CD4-positive, alpha-beta T cell treated with Interleukin-10 for 1 hour (primary cell): ENCODE measurements at regions not wholly inside any gene's neighbourhood (a gene's known extent, or its start where the extent isn't known, plus 50 kb on each side); places are given as distances from the start of the nearest gene placed in this dataset.

Source experiments
- DNase-seq: peaks from one replicate; pipeline ENCODE4 v3.0.0-alpha.2; 2020

GRCh38 chr20:24376311-24377099 is 92.9 kb upstream of the SYNDIG1 start:
- DNase-seq: no peak

- no peak for DNase-seq
These were observed 96.1 kb upstream of the SYNDIG1 start for GRCh38 chr20:24373372-24373771.

- DNase-seq: no peak
These were observed 98.3 kb upstream of the SYNDIG1 start for GRCh38 chr20:24370911-24371695.

DNA sequence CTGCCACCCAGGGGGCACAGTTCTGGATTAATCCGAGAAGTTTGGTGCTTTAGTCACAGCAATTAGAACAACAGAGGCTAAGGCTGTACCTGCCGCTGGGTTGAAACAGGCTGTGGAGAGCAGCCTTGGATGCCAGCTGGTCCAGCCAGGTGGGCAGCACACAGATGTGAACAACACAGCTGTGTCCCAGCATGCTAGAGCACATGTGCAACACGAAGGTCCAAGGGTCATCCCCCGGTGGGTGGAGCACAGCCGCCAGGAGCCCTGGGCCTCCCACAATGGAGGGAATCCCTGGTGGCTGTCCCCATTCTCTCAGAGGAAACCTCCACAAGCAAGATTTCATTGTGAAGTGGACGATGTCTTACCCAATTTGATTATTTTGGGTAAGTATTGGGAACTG is 99.2 kb upstream of the SYNDIG1 start:
- no peak for DNase-seq

- DNase-seq: no peak
These were observed 101.2 kb upstream of the SYNDIG1 start for GRCh38 chr20:24368253-24368652.

DNA sequence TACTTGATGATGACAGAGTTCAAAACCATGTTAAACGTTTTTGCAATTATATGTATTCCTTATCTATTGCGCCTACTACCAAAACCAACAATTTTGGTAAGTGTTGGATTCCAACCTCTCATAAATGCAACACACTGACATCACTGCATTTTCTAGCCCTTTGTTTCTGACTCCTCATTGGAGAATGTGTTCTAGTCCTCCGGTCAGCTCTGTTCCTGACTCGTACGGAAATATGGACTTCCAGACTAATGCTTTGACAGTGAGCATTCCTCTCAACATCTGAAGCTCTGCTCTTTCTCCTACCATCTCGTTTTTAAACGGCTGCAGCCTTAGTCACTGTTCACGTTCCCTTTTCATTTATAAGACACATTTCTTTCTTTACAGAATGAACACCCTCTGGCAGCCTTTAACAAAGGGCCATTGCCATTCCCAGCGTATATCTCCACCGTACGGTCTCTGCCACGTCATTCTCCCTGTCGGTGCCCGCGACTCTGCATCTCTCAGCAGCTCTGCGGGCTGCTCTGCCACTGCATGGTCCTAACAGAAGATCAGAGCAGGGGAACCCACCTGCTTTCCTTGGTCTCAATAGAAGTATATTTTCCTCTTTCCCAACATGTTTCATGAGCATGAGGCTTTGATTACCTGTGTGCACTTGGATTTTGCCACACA is 103.0 kb upstream of the SYNDIG1 start:
- no peak for DNase-seq

DNA sequence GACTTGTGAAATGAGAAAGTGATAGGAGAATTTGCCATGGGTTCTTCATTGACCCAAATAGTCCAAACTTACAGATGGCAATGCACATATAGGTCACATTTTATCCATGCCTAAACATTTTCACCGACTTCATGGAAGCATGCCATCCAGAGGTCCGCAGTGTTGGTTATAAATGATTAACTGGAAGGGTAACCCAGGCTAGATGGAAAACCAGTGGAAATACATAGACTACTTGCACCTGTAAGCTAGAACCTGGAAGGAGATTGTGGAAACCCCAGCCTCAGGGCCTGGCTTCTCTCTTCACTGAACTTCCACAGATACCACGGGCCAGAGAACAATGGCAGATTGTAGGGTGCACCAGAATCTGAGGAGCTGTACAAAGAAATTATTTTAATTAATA is 103.8 kb upstream of the SYNDIG1 start:
- no peak for DNase-seq

DNA sequence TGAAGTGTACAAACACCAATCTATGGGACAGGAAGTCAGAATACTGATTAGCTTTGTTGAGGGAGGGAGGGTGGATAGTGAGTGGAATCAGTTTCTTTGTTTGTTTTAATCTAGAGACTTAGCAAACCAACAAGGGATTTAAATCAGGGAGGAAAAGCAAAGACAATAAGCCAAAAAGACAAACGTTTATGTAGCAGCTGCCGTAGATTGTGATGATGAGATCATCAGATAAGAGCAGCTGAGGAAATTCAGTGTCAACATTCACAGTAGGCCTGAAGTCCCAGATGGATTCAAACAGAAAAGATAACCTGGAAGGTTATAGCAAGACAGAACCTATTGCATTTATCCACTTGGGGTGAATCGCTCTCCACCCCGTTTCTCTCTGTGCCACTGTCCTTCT is 104.9 kb upstream of the SYNDIG1 start:
- no peak for DNase-seq

- DNase-seq: no peak
These were observed 106.4 kb upstream of the SYNDIG1 start for GRCh38 chr20:24363031-24363430.

GRCh38 chr20:24362080-24362479 is 107.3 kb upstream of the SYNDIG1 start:
- no peak for DNase-seq

GRCh38 chr20:24361541-24361940 is 107.9 kb upstream of the SYNDIG1 start:
- no peak for DNase-seq

- no peak for DNase-seq
These were observed 108.9 kb upstream of the SYNDIG1 start for GRCh38 chr20:24360531-24360930.

DNA sequence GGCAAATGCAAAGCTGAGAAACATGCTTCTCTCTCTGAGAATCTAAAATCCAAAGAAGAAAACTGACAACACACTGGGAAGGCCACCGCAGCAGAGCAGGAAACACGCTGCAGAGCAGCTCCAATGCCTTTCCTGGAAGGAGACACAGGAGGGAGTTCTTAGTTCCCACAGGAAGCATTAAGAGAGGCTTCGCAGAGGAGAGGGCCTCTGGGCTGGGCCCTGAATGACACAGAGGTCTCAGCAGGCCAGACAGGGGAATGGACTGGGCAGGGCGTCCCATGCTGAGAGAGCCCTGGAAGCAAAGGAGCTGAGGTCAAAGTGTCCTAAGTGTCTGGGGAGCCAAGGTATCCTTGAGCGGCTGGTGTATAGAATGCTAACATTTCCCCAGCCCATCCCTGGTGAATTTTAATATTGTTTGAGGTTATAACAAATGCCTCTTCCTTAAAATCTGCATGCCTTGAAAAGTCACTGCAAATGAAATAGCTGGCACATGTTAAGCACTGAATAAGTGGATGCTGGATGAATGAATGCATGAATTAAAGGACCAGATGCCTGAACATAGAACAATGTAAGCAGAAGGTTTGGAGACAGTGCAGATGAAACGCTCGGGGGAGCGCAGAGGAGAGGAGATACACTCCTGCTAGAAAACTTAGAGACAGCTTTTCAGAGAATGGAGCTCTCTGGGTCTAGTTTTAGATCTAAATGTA is 110.0 kb upstream of the SYNDIG1 start:
- DNase-seq: no peak

DNA sequence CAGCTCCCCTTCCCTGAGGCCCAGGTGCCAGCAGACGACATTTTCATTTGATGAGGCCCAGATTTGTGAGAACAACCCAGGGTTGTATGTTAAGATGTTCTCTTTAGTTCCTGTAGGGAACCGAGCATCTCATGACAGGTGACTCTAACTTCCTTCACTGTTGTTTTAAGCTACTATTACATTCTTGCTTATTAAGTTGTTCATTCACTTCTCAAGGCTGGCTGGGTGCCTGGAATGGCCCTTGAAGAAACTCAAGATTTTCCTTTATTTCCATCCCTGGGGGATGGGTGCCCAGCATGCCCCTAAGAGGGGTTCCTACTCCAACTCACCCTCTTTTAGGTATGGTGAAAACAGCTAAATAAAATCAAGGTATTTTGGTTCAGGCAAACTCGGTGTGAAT is 111.5 kb upstream of the SYNDIG1 start:
- no peak for DNase-seq

DNA sequence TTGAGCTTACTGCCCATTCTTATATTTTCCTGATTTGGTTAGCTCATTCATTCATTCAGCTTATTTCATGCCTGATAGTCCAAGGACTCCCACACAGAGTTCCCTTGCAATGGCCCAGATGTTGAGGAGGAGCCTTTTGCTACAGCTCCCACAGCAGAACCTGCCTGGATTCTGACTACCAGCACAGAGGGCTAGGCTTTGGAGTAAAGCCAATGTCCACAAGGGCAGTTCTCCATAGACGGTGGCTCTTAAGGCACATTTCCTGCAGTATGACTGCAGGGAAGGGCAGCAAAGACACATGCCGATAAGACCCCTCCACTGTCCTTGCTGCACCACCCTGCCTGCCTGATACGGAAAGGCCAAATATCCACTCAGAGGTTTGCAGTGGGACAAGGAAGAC is 112.3 kb upstream of the SYNDIG1 start:
- DNase-seq: no peak

- DNase-seq: no peak
These were observed 116.2 kb upstream of the SYNDIG1 start for GRCh38 chr20:24353135-24353690.

DNA sequence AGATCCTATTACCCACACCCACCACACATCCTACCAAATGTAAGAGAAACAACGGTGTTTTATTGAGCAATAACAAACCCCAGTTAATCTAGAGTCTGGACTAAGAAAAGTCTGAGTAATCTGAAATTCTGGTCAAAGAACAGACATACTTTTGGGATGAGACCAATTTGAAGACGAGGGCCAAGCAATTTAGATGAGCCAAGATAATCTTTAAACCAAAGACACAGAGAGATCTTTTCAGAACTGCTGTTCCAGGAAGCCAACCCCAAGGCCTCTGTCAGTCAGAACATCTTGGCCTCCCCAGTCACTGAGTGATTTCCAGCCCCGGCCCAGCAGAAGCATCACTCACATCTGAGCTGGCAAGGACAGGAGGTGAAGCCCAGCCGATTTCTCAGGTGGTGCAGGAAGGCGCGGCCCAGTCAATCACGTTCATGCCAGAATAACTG is 118.5 kb upstream of the SYNDIG1 start:
- DNase-seq: no peak

DNA sequence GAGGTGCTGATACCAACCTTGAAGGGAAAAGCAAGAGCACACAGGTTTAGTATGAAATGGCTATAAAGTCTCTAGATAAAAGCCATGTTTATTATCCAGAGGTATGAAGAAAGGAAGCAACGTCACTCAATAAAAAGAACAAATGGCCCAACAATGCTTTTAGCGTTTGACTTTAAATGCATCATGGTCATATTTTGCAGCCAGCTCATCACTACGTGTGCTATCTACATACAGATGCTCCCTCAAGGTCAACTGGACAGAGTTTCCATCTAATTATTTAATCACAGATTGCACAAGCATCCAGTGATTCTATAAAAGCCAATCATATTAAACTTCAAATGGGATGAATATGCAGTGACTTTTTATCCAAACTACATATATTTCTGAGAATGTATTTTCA is 127.6 kb upstream of the SYNDIG1 start:
- no peak for DNase-seq

GRCh38 chr20:24340933-24341332 is 128.5 kb upstream of the SYNDIG1 start:
- no peak for DNase-seq

DNA sequence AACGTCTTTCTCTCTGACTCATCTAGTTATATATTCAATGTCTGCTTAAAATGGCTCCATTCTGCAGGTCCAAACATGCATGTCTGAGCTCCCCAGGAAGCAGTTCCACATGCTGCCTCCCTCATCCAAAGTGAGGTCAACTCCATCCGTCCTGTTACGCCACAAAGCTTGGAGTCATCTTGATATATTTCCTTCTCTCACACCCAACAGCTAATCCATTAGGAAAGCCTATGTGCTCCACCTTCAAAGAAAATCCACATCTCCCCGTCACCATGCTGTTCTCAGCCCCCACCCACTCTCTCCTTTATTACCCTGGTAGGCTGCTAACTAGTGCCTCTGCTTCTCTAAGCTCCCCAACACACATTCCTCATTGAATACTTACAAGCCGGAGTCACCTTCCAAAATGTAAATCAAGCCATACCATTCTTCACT is 130.2 kb upstream of the SYNDIG1 start:
- DNase-seq: no peak

- DNase-seq: no peak
These were observed 131.9 kb upstream of the SYNDIG1 start for GRCh38 chr20:24337551-24337950.

DNA sequence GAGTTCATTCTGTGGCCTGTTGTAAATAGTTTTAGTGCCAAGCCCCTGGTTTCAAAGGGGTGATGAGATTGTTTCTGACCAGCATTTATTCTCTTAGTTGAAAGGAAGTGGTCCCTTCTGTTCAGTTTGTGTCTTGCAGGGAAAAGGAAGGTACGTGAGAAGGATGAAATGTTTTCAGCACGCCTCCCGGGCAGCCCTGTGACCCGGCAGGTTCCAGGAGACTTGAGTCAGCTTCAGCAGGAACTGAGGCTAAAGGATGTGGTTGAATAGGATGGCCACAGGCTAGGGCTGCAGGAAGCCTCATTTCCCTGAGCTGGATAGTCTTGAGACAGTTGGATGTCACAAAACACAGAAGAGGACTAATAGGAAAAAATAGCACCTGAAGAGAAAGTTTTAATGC is 132.4 kb upstream of the SYNDIG1 start:
- DNase-seq: no peak

GRCh38 chr20:24334830-24335229 is 134.6 kb upstream of the SYNDIG1 start:
- no peak for DNase-seq
